NOMO-1 (cell line): ENCODE measurements at regions not wholly inside any gene's neighbourhood (a gene's known extent, or its start where the extent isn't known, plus 50 kb on each side); places are given as distances from the start of the nearest gene placed in this dataset.

Experiments
- DNase-seq, 2 experiments: peaks; one replicate each; lab custom pipeline; 2025; ENCODE audit not compliant: unreplicated experiment in 2 of 2; lab: John Stamatoyannopoulos, UW

- DNase-seq, result peak in 1 of 2 experiments; percentile 10
Measured at GRCh38 chr12:19894803-19895202, 455.5 kb downstream of the AEBP2 start.

DNA sequence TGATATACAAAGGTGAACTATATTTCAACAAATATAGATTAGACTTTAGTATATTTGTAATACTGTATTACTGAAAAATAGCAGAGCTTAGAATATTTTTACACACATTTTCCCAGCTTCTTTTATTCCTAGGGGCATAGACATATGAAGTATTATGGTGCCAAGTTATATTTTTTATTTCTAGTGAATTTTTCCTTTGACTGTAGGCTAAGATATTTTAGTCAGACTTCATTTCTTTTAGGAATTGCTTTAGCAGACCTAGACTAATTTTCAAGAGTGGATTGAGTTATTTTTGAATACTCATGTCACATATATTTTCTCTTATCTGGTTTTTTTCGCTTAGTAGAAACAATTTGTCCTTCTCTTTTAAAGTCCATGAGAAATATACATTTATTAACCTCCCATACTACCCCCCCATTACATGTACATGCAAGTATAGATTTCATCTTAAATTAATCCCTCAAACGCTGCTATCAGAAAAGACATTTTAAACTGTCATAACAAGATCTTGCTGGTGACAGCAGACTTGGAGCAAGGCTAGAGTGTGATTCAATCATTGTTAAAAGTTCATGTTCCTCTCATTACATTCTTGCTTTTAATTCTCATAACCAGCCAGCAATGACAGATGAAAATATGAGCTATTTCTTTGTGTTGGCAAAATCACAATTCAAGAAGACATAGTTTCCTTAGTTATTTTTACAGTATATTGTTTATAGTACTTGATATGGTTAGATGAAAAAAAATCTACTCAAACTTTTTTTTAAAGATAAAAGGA lies 456.1 kb downstream of the AEBP2 start:
- no peak for DNase-seq

DNA sequence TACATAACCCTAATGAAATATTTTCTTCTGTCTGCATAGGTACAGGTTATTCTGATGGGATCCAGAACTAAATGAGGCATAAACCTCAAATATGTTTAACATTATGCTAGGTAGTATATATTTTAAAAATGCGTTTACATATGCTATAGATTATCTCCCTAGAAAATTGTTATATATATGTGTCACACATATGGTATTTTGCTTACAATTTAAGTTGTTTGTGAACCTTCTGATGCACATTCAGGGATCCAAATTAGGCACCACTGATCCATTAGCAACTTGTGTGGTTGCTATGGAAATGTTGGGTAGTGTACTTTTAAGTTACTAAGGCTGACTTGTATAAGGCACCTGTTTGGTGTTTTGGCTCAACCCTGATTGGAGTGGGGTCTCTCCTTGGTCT lies 456.7 kb downstream of the AEBP2 start:
- DNase-seq, result no peak

- DNase-seq, result no peak
Measured at GRCh38 chr12:19896534-19896933, 457.2 kb downstream of the AEBP2 start.

DNA sequence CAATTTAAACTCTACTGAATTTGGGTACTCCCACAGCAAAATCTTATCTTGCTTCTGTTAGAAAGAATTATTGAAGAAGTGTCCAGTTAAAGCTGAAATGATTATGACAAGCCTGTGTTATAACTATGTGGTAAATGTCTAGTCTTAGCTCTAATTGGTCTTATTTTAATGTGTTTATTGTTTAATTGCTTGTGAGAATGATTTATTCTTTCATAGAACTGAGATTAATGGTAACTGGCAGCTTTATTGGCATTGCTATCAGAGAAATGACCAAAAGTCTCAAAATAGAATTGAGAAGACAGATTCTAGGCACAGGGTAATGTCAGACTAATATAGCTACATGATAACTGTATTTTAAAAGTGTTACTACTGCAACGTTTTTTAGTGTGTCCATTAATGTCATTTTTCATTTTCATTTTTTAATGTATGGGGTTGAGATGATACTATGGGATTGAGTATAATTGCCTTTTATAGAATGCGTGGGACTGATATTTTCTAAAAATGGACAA lies 458.7 kb downstream of the AEBP2 start:
- DNase-seq, result no peak

GRCh38 chr12:19901841-19902240 lies 462.5 kb downstream of the AEBP2 start:
- DNase-seq, result no peak

DNA sequence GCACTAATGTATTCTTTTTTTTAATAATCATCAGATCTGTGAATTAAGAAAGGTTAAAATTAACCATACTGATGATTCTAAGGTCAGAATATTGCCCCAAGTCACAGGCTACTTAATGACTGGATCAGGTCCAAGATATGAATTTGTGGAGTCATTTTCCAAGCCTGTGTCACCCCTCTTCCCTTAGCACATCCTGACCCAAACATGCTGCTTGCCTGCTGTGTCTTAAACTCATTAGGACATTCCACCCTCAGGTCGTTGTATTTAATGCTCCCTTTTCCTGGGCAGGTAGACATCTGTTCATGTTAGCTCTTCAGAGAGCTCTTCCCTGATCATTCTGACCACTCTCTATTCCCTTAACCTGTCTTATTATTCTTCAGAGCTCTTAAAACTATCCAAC lies 463.5 kb upstream of the PDE3A start:
- no peak for DNase-seq

DNA sequence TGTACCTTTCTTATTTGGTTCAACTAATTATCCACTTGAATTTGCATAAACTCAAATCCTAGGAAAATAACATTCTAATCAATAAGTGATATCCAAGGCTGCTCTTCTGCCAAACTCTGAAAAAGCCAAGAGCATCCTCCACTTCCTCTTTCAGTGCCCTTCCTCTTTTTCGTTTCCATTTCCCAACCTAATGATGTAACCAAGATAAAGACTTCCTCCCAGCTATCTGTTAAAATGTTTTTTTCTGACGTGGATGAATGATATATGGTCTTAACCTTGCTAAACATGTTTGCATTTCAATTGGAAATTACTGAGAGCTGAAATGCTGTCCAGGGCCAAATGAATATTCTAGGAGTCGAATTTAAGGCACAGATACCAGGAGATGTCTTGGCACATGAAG lies 459.5 kb upstream of the PDE3A start:
- DNase-seq, result peak; percentile 70 to 95

GRCh38 chr12:19909418-19909817 lies 458.9 kb upstream of the PDE3A start:
- peak; percentile 37 to 81 for DNase-seq

- DNase-seq, result no peak
Measured at GRCh38 chr12:19910681-19911080, 457.7 kb upstream of the PDE3A start.

- DNase-seq, result no peak
Measured at GRCh38 chr12:19912991-19913390, 455.3 kb upstream of the PDE3A start.

DNA sequence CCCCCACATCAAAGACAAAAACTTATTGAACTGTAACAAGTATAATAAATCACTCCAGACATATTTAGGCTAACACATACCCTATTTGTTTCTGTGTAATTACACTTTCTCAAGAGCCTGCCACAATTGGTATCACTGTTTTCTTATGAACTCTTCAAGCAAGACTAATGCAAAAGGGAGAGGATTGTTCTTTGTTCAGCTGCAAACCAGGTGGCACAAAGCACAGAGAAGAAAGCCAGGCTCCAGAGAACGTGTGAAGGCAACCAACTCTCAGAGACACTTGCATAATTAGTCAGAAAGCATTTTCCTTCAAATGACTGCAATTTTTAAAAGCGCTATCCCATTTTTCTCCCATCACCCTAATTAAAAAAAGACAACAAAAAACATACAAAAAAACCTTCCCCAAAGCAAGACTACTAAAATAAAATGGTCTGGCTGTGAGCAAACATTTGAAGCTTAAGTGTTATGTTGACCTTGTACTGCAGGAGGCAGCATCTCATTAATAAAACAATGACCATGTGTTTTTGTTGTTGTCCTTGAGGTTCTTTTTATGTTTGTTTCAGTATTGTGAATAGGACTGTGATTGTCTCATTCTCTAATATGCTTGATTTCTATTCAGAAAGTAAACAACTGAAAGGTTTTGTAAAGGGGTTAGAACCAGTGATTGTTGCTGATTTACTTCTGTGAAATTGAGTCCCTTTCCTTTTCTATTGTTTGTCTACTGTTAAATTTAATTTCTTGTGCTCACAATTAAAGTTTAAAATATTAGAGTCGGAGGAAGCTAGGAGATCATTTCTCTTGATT lies 452.7 kb upstream of the PDE3A start:
- DNase-seq, result no peak

DNA sequence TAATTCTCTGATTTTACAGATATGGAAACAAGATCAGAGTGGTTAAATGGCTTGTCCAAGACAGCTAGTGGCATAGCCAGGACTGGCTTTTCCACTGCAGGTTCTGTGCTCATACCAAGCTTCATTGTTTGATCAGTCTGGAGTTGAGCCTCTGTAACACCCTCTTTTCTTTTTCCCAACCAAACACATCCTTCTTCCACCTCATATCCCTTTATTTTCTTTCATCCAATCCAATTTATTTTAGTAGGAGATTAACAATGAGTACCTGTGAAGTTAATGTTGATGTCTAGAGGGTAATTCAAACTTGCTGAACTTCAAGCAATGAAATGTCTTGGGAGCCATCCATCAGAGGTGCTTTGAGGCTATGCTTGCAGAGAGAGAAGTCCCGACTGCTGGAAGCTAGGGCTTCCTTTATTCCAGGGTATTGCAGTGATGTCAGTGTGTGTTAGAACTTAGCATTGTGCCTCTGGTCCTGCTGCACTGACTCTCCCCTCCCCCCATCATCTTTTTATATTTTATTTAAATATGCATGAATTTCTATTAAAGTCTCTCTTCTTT lies 452.1 kb upstream of the PDE3A start:
- no peak for DNase-seq

GRCh38 chr12:19916974-19917373 lies 451.4 kb upstream of the PDE3A start:
- peak in 1 of 2 experiments; percentile 43 for DNase-seq

DNA sequence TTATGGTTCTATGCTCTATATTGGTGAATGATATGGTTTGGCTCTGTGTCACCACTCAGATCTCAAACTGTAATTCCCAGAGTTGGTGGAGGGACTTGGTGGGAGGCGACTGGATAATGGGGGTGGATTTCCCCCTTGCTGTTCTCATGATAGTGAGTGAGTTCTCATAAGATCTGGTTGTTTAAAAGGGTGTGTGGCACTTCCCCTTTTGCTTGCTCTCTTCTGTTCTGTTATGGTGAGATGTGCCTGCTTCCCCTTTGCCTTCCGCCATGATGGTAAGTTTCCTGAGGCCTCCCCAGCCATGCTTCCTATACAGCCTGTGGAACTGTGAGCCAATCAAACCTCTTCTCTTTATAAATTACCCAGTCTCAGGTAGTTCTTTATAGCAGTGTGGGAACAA lies 446.6 kb upstream of the PDE3A start:
- DNase-seq, result peak; percentile 27 to 29

DNA sequence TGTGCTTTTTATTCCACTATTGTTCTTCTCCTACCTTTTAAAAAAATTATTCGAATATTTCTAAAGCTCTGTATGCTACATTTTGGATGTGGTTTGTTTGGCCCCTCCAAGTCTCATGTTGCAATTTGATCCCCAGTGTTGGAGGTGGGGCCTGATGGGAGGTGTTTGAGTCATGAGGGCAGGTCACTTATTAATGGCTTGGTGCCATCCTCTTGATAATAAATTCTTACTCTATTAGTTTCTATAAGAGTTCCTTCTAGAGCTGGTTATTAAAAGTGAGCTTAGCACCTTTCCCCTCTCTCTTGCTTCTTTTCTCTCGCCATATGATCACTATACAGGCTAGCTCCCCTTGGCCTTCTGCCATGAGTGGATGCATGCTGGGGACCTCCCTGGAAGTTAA lies 445.6 kb upstream of the PDE3A start:
- DNase-seq, result no peak

DNA sequence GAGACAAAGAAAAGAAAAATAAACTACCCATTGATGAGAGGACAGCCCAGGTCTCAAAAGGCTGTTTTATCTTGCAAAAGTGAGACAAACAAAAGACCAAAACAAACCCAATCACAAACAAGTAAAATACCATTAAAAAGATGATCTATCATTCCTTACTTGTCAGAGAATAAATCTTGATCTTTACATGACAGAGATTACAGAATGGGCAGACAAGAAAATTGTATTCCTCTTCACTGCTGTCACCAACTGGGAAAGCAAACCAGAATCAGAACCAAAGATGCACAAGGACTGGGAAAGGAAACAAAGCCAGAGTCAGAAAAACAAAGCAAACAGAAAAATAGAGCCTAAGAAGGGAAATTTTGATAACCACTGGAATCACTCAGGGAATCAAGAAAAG lies 444.0 kb upstream of the PDE3A start:
- no peak for DNase-seq

GRCh38 chr12:19925841-19926240 lies 442.5 kb upstream of the PDE3A start:
- DNase-seq, result no peak

DNA sequence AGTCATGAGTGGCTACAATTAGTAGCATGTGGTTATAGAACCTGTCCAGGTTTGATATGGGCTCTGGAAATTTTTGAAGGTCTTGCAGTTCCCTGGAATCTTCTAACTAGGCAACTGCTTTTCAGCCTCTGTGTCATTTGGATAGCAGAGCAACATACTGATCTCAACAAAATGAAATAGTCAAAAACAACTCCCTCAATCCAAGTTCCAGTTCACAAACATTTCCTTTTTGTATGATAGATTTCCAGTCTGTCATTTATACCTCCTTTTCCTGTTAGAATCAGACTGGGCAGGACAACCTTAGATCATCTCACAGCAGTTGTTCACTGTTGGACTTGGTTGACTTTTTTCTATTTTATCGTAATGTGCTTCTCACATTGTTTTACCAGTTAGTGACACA lies 442.1 kb upstream of the PDE3A start:
- no peak for DNase-seq

- DNase-seq, result no peak
Measured at GRCh38 chr12:19927661-19928060, 440.7 kb upstream of the PDE3A start.

- DNase-seq, result no peak
Measured at GRCh38 chr12:19932413-19932812, 435.9 kb upstream of the PDE3A start.

DNA sequence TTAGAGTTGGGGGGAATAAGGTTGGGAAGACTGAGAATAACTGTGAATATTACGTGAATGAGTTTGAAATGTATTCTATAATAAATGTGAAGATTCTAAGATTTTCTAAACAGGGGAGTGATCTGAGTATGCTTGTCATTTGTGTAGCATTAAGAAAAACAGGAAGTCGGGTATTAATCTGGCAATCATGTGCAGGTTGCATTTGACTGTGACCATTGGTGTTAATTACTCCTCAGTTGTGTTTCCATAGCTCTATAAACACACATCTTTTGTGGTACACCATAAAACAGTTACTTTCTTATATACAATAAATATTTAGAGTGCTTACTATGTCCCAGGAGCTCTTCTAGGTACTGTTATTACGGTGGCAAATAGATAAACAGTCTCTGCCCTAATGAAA lies 434.4 kb upstream of the PDE3A start:
- DNase-seq, result no peak
